OCI-LY1 (cell line): ENCODE measurements at regions not wholly inside any gene's neighbourhood (a gene's known extent, or its start where the extent isn't known, plus 50 kb on each side); places are given as distances from the start of the nearest gene placed in this dataset.

Experiments used
- H2AFZ ChIP-seq: fragments of 200-600 bp; sonication (generic), shearing (Covaris generic); 2 replicates; pipeline ENCODE4 v1.6.0; 2014; ENCODE audit warnings: antibody characterized with exemption, mild to moderate bottlenecking, low read length
- H3F3A ChIP-seq: fragments of 200-600 bp; sonication (generic), shearing (Covaris generic); 2 replicates; pipeline ENCODE4 v1.6.0; 2014; ENCODE audit warnings: mild to moderate bottlenecking, antibody characterized with exemption, low read length, moderate library complexity; ENCODE audit not compliant: insufficient read depth
- H3K27ac ChIP-seq: fragments of 200-600 bp; sonication (generic); 2 replicates; pipeline ENCODE4 v1.5.1; 2014; ENCODE audit warnings: low read length, mixed run types, mild to moderate bottlenecking, low read depth; ENCODE audit not compliant: poor library complexity, severe bottlenecking
- H3K27me3 ChIP-seq: fragments of 200-600 bp; sonication (generic); 2 replicates; pipeline ENCODE4 v1.6.0; 2014; ENCODE audit warnings: antibody characterized with exemption, mild to moderate bottlenecking, low read length, moderate library complexity; ENCODE audit not compliant: insufficient read depth
- H3K36me3 ChIP-seq: fragments of 200-600 bp; sonication (generic); 2 replicates; pipeline ENCODE4 v1.6.1; 2014; ENCODE audit warnings: mild to moderate bottlenecking, antibody characterized with exemption, low read length, moderate library complexity, mixed read lengths; ENCODE audit not compliant: insufficient read depth
- H3K4me1 ChIP-seq: fragments of 200-600 bp; sonication (generic); 2 replicates; pipeline ENCODE4 v1.5.1; 2014; ENCODE audit warnings: mild to moderate bottlenecking, low read length, moderate library complexity; ENCODE audit not compliant: insufficient read depth, severe bottlenecking
- H3K4me2 ChIP-seq: fragments of 200-600 bp; sonication (generic), shearing (Covaris generic); 2 replicates; pipeline ENCODE4 v1.6.1; 2014; ENCODE audit warnings: low read length
- H3K4me3 ChIP-seq: fragments of 200-600 bp; sonication (generic); 2 replicates; pipeline ENCODE4 v1.5.1; 2014; ENCODE audit warnings: low read length, low read depth, mild to moderate bottlenecking, mixed read lengths; ENCODE audit not compliant: poor library complexity, severe bottlenecking
- H3K79me2 ChIP-seq: fragments of 200-600 bp; shearing (Covaris generic); 2 replicates; pipeline ENCODE4 v1.6.1; 2016; ENCODE audit warnings: mixed run types, low read length, mixed read lengths; ENCODE audit not compliant: insufficient read depth
- H3K9ac ChIP-seq: fragments of 200-600 bp; sonication (generic), shearing (Covaris generic); 2 replicates; pipeline ENCODE4 v1.6.1; 2014; ENCODE audit warnings: mild to moderate bottlenecking, low read length, mixed read lengths
- H3K9me2 ChIP-seq: fragments of 200-600 bp; sonication (generic), shearing (Covaris generic); 2 replicates; pipeline ENCODE4 v1.6.1; 2014; ENCODE audit warnings: low read depth, mild to moderate bottlenecking, low read length, mixed read lengths
- H3K9me3 ChIP-seq: fragments of 200-600 bp; shearing (Covaris generic); 2 replicates; pipeline ENCODE4 v1.6.1; 2014; ENCODE audit warnings: low read length, mixed read lengths
- H4K20me1 ChIP-seq: fragments of 200-600 bp; sonication (generic), shearing (Covaris generic); 2 replicates; pipeline ENCODE4 v1.6.0; 2016; ENCODE audit warnings: mild to moderate bottlenecking, low read length; ENCODE audit not compliant: insufficient read depth
- CTCF ChIP-seq: fragments of 200-600 bp; sonication (generic), shearing (Covaris generic); IDR thresholded peaks from 2 replicates; pipeline ENCODE4 v1.5.1; 2017; ENCODE audit warnings: mild to moderate bottlenecking, antibody characterized with exemption, low read length, moderate library complexity, mixed read lengths
- EZH2 ChIP-seq: fragments of 200-600 bp; sonication (generic), shearing (Covaris generic); IDR thresholded peaks from 2 replicates; pipeline ENCODE4 v1.8.0; 2017; ENCODE audit warnings: borderline replicate concordance, mixed run types, mild to moderate bottlenecking, antibody characterized with exemption, low read length, moderate library complexity, mixed read lengths

DNA sequence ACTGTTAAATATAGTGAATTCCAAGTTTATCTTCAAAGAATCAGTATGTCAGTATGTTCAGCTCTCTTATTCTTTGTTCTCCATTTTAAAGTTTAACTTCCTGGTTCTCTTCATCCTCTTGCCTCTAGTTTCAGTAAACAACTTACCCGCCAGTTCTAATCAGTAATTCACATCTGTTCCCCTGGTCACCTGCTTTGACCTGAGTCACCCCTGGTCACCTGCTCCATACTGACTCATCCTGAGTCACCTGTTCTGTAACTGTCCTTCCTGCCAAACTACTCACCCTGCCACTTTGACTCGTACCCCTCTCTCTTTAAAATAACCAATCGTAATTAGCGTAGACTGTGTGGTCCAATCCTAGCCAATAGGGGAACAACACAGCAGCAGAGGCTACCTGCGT is 992.7 kb upstream of the HS3ST1 start:
- Histone ChIP-seq H3K27me3 (no peaks in the 10 kb centered on the region), H3F3A (no peaks in the 10 kb centered on the region), H3K4me3 (no peak overlapping the region), H3K36me3 (no peaks in the 10 kb centered on the region), H3K79me2 (no peaks in the 10 kb centered on the region), H2AFZ (no peak overlapping the region), H3K4me1 (no peaks in the 10 kb centered on the region), H3K9me3 (no peaks in the 10 kb centered on the region), H3K27ac (no peak overlapping the region), H3K4me2 (no peak overlapping the region), H3K9me2 (no peaks in the 10 kb centered on the region), H4K20me1 (no peaks in the 10 kb centered on the region), H3K9ac (no peak overlapping the region)
- TF ChIP-seq CTCF: no peak
- no peak for TF ChIP-seq EZH2

- no peaks in the 10 kb centered on the region for H3K4me1 ChIP-seq
- H3K27me3 ChIP-seq: no peaks in the 10 kb centered on the region
- H3K9me3 ChIP-seq: no peaks in the 10 kb centered on the region
- H3K9ac ChIP-seq: no peak overlapping the region
- no peak overlapping the region for H3K27ac ChIP-seq
- TF ChIP-seq CTCF (no peak), EZH2 (no peak)
- H4K20me1 ChIP-seq: no peaks in the 10 kb centered on the region
- H2AFZ ChIP-seq: no peak overlapping the region
- no peaks in the 10 kb centered on the region for H3K9me2 ChIP-seq
- no peaks in the 10 kb centered on the region for H3K36me3 ChIP-seq
- H3F3A ChIP-seq: no peaks in the 10 kb centered on the region
- no peak overlapping the region for H3K4me2 ChIP-seq
- H3K4me3 ChIP-seq: no peak overlapping the region
- no peaks in the 10 kb centered on the region for H3K79me2 ChIP-seq
These were observed 988.1 kb upstream of the HS3ST1 start for GRCh38 chr4:12416755-12417154.

- H3K27ac ChIP-seq: no peak overlapping the region
- H3K36me3 ChIP-seq: no peaks in the 10 kb centered on the region
- no peaks in the 10 kb centered on the region for H3F3A ChIP-seq
- no peaks in the 10 kb centered on the region for H3K9me3 ChIP-seq
- no peaks in the 10 kb centered on the region for H3K9me2 ChIP-seq
- no peak overlapping the region for H2AFZ ChIP-seq
- no peaks in the 10 kb centered on the region for H3K27me3 ChIP-seq
- no peak overlapping the region for H3K4me2 ChIP-seq
- no peak overlapping the region for H3K9ac ChIP-seq
- H3K79me2 ChIP-seq: no peaks in the 10 kb centered on the region
- no peak overlapping the region for H3K4me3 ChIP-seq
- H4K20me1 ChIP-seq: no peaks in the 10 kb centered on the region
- TF ChIP-seq CTCF (no peak), EZH2 (no peak)
- H3K4me1 ChIP-seq: no peaks in the 10 kb centered on the region
These were observed 985.6 kb upstream of the HS3ST1 start for GRCh38 chr4:12414181-12414812.
